ENCODE measurements at regions not wholly inside any gene's neighbourhood (a gene's known extent, or its start where the extent isn't known, plus 50 kb on each side); places are given as distances from the start of the nearest gene placed in this dataset.
"Not testable (repeated sequence)": the region's sequence is repeated elsewhere in the genome, so short reads cannot be mapped to it uniquely, and the experiment has no call there.

DNA sequence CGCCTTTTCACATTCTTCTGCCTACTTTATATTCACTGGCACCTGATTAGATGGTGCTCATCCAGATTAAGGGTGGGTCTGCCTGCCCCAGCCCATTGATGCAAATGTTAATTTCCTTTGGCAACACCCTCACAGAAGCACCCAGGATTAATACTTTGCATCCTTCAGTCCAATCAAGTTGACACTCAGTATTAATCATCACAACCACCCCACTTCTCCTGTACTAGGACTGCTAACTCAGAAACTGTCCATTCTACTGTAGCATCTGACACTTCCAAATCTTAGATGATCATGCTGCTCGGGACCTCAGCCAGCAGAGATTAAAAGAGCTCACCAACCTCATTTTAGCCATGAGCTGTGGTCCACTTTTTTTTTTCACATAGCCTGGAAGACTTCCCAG is 268.5 kb downstream of the SATB2 start:
- Mint-ChIP-seq H3K4me1 (ENCODE audit: unreplicated experiment) (no peaks in the 10 kb centered on the region), H3K4me3 (ENCODE audit: unreplicated experiment) (no peak overlapping the region), H3K27me3 (ENCODE audit: unreplicated experiment) (no peaks in the 10 kb centered on the region), H3K27ac (ENCODE audit: unreplicated experiment) (no peak overlapping the region), H3K36me3 (ENCODE audit: unreplicated experiment) (no peaks in the 10 kb centered on the region), H3K9me3 (ENCODE audit: unreplicated experiment) (no peaks in the 10 kb centered on the region)
- TF ChIP-seq, protein P1, sequence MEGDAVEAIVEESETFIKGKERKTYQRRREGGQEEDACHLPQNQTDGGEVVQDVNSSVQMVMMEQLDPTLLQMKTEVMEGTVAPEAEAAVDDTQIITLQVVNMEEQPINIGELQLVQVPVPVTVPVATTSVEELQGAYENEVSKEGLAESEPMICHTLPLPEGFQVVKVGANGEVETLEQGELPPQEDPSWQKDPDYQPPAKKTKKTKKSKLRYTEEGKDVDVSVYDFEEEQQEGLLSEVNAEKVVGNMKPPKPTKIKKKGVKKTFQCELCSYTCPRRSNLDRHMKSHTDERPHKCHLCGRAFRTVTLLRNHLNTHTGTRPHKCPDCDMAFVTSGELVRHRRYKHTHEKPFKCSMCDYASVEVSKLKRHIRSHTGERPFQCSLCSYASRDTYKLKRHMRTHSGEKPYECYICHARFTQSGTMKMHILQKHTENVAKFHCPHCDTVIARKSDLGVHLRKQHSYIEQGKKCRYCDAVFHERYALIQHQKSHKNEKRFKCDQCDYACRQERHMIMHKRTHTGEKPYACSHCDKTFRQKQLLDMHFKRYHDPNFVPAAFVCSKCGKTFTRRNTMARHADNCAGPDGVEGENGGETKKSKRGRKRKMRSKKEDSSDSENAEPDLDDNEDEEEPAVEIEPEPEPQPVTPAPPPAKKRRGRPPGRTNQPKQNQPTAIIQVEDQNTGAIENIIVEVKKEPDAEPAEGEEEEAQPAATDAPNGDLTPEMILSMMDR (IDR thresholded peaks at IDR 0.05), result no peak
- no peak for DNase-seq (ENCODE audit: extremely low spot score, unreplicated experiment)

DNA sequence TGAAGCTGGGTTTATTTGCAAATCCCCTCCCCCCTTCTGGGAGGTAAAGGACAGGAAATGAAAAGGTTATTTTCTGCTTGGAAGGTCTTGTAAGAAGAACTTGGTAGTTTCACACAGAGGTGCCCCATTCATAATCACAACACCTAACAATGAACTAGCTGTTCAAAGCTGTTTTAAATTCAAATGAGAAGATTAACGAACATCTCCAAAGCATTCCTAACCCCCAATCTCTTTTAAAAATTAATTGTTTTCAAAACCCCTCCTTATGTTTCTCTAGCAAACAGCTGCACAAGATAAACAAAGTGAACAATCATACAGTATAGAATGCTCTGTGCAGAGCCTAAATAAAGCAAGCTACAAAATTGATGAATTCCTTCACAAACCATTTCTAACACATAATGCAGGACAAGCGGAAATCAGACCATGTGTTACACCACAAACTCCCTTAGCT is 271.4 kb downstream of the SATB2 start:
- TF ChIP-seq, protein P1 (IDR thresholded peaks at IDR 0.05), result no peak
- H3K9me3 Mint-ChIP-seq (ENCODE audit: unreplicated experiment), result no peaks in the 10 kb centered on the region
- H3K27me3 Mint-ChIP-seq (ENCODE audit: unreplicated experiment), result no peaks in the 10 kb centered on the region
- no peaks in the 10 kb centered on the region for H3K4me1 Mint-ChIP-seq (ENCODE audit: unreplicated experiment)
- no peak overlapping the region for H3K4me3 Mint-ChIP-seq (ENCODE audit: unreplicated experiment)
- no peaks in the 10 kb centered on the region for H3K36me3 Mint-ChIP-seq (ENCODE audit: unreplicated experiment)
- no peak overlapping the region for H3K27ac Mint-ChIP-seq (ENCODE audit: unreplicated experiment)
- no peak for DNase-seq (ENCODE audit: extremely low spot score, unreplicated experiment)

DNA sequence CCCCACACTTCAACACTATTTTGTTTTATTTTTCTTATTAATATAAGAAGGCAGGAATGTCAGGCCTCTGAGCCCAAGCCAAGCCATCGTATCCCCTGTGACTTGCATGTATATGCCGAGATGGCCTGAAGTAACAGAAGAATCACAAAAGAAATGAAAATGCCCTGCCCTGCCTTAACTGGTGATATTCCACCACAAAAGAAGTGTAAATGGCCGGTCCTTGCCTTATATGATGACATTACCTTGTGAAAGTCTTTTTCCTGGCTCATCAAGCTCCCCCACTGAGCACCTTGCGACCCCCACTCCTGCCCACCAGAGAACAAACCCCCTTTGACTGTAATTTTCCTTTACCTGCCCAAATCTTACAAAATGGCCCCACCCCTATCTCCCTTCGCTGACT is 272.6 kb downstream of the SATB2 start:
- DNase-seq (ENCODE audit: extremely low spot score, unreplicated experiment), result not testable (repeated sequence)

DNA sequence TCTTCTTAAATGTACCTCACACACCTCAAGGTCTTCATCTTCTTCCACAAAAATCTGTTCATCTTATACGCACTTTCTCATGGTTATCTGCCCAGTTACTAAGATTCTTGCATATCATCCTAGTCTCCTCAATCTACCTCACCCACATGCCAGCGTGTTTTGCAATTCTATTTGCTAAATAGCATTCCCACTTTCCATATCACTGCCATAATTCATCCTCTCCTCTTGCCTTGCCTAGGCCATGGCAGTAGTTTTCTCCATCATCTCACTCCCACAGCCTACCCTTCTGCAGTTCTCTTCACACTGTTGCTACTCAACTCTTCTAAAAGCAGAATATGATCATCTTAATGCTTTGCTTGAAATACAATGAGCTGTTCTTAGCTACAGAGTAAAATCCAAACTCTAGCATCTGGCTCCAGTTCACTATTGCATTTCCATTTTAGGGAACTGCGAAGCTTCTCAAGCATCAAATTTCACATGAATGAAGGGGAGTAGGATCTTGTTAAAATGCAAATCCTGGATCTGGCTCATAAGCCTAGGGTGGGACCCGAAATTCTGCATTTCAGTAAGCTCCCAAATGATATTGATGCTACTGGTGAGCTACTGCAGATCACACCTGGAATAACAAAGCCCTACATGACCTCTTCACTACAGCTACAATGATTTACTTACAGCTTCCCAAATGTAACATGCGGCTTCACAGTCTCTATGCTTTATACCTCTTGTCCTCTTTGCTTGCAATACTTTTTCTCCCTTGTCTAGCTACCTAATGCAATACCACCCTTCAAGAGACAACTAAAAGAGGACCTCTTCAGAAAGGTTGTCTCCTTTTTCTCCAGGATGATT is 293.9 kb downstream of the SATB2 start:
- TF ChIP-seq, protein P1 (IDR thresholded peaks at IDR 0.05), result no peak
- Mint-ChIP-seq H3K27ac (ENCODE audit: unreplicated experiment) (no peak overlapping the region), H3K27me3 (ENCODE audit: unreplicated experiment) (no peaks in the 10 kb centered on the region), H3K4me3 (ENCODE audit: unreplicated experiment) (no peak overlapping the region), H3K4me1 (ENCODE audit: unreplicated experiment) (no peaks in the 10 kb centered on the region), H3K36me3 (ENCODE audit: unreplicated experiment) (no peaks in the 10 kb centered on the region), H3K9me3 (ENCODE audit: unreplicated experiment) (no peaks in the 10 kb centered on the region)
- DNase-seq (ENCODE audit: extremely low spot score, unreplicated experiment), result no peak

More for the DNA sequence above, 272.6 kb downstream of the SATB2 start:
- not testable (repeated sequence) for H3K36me3 Mint-ChIP-seq (ENCODE audit: unreplicated experiment); H3K27ac Mint-ChIP-seq (ENCODE audit: unreplicated experiment); H3K27me3 Mint-ChIP-seq (ENCODE audit: unreplicated experiment); H3K4me1 Mint-ChIP-seq (ENCODE audit: unreplicated experiment); H3K4me3 Mint-ChIP-seq (ENCODE audit: unreplicated experiment); H3K9me3 Mint-ChIP-seq (ENCODE audit: unreplicated experiment)

DNA sequence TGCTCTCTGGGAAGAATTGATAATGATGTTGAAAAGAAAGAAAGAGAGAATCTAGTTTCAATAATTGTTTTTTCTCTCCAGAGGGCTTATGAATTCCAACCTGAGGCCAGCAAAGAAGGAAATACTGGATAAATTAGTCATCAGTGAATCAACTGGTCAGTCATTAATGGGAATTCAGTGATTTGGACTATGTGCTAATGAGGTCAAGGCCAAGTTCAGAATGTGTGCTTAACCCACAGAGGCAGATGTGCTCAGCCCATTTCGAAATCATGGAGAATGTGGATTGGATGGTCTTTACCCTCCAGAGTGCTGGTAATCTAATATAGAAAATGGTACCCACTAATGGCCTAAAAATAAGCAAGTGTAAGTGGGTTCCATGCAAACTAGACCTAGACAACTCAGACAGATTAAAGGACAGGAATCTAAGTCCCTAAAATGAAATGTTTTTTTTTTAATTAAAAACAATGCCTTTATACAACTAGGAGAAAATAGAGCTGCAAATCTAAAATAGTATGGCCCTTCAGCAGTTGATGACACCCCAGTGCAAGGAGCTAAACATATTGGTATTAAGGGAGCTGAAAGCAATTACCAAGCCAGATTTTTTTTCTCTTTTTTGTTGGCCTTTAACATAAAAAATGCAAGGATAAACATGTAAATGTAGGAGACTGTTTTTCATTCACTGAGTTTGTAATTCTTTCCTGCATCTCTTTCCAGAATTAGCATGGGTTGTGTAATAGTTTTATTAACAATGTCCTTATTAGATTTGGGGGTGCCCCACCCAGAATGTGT is 296.9 kb downstream of the SATB2 start:
- no peaks in the 10 kb centered on the region for H3K27me3 Mint-ChIP-seq (ENCODE audit: unreplicated experiment)
- TF ChIP-seq, protein P1 (IDR thresholded peaks at IDR 0.05), result no peak
- no peak for DNase-seq (ENCODE audit: extremely low spot score, unreplicated experiment)
- no peaks in the 10 kb centered on the region for H3K4me1 Mint-ChIP-seq (ENCODE audit: unreplicated experiment)
- H3K27ac Mint-ChIP-seq (ENCODE audit: unreplicated experiment), result no peak overlapping the region
- H3K9me3 Mint-ChIP-seq (ENCODE audit: unreplicated experiment), result peaks cover 12% of the 10 kb centered on the region
- no peak overlapping the region for H3K4me3 Mint-ChIP-seq (ENCODE audit: unreplicated experiment)
- no peaks in the 10 kb centered on the region for H3K36me3 Mint-ChIP-seq (ENCODE audit: unreplicated experiment)

All from osteocyte (in vitro differentiated cells).